PFSK-1 (cell line): ENCODE measurements at regions not wholly inside any gene's neighbourhood (a gene's known extent, or its start where the extent isn't known, plus 50 kb on each side); places are given as distances from the start of the nearest gene placed in this dataset.

Experiments
- POLR2AphosphoS5 ChIP-seq: IDR thresholded peaks from 2 replicates; pipeline ENCODE4 v1.6.1; 2012; ENCODE audit warnings: low read depth, mild to moderate bottlenecking, control low read depth, low read length, moderate library complexity
- SIN3A ChIP-seq: IDR thresholded peaks from 2 replicates; pipeline ENCODE4 v1.6.1; 2012; ENCODE audit warnings: mild to moderate bottlenecking, low read length, moderate library complexity, borderline replicate concordance; ENCODE audit not compliant: insufficient read depth
- TAF1 ChIP-seq: IDR thresholded peaks from 2 replicates; pipeline ENCODE4 v1.6.1; 2012; ENCODE audit warnings: low read length, control low read depth, borderline replicate concordance; ENCODE audit not compliant: insufficient read depth

DNA sequence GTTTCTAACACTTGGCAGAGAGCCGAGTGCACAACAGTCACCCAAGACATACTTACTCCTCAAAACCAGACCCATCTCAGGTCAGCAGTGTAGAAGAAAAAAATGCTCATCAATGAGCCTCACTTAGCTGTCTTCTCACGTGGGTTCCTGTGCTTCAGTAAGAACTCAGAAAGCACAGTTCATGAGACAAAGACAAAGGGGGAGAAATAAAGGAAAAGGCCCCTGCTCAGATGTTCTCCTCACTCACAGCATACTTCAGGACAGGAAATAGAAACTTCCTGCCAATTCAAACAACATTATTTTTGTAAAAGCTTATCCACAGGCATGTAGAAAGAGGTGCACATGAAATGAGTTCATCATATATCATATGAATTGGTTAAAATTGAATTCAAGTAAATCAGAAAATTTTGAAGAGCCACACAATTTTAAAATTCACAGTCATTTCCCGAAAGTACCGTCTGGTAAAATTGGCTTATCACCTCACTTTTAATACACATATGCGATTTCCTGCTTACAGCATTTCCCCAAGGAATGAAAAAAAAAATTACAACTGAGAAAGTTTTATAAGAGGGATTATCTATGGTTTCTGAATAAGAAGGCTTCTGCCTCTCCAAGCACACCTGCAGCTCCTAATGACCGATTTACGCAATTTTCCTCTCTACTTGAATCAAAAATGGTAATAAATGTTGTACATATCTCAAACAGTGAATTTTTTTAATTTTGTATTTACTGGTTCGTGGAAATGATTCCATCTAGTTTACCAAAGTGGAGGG is 328.3 kb downstream of the TMEM167A start:
- TF ChIP-seq POLR2AphosphoS5 (no peak), TAF1 (no peak), SIN3A (no peak)
